Panc1 (cell line): ENCODE measurements at regions not wholly inside any gene's neighbourhood (a gene's known extent, or its start where the extent isn't known, plus 50 kb on each side); places are given as distances from the start of the nearest gene placed in this dataset.

Experiments
- ATAC-seq: fragments of 200-7000 bp; cut with Tn5 transposase; 2 replicates; pipeline ENCODE4 v1.9.1; 2020; ENCODE audit warnings: mild to moderate bottlenecking, moderate library complexity
- BruUV-seq: library from RNA; stranded (reverse); fragments of 400-500 nt; replicated peaks from 2 replicates; lab custom pipeline; 2021; lab: Mats Ljungman, UMichigan
- CTCF ChIA-PET: fragments of 300-600 bp; sonication (Branson Sonifier 250); formaldehyde crosslinking; loops from one replicate; lab custom pipeline; 2022; ENCODE audit warnings: antibody characterized with exemption; lab: Charles Lee
- POLR2A ChIA-PET: fragments of 300-600 bp; sonication (Branson Sonifier 250); formaldehyde crosslinking; loops from one replicate; lab custom pipeline; 2022; ENCODE audit warnings: antibody characterized with exemption; lab: Charles Lee
- DNase-seq: peaks from one replicate; pipeline ENCODE4 v3.0.0-alpha.2; 2010; ENCODE audit warnings: low read depth, low spot score
- H3K27ac ChIP-seq: 2 replicates; pipeline ENCODE4 v1.5.1; 2011; ENCODE audit warnings: mild to moderate bottlenecking, low read length, inconsistent platforms
- H3K27me3 ChIP-seq: fragments of 200-500 bp; sonication (Bioruptor generic); 2 replicates; pipeline ENCODE4 v1.6.0; 2014; ENCODE audit warnings: low read length, inconsistent platforms; ENCODE audit not compliant: control insufficient read depth, insufficient read depth
- H3K36me3 ChIP-seq: fragments of 200-500 bp; sonication (Bioruptor generic); 2 replicates; pipeline ENCODE4 v1.5.1; 2014; ENCODE audit warnings: inconsistent platforms, mild to moderate bottlenecking, low read length, moderate library complexity; ENCODE audit not compliant: control insufficient read depth, insufficient read depth
- H3K4me1 ChIP-seq: 2 replicates; pipeline ENCODE4 v1.5.1; 2011; ENCODE audit warnings: inconsistent platforms, mild to moderate bottlenecking, low read length, moderate library complexity; ENCODE audit not compliant: control insufficient read depth, insufficient read depth
- H3K4me3 ChIP-seq, 2 experiments: 2 replicates each; pipeline ENCODE4 v1.5.1; 2011 to 2012; ENCODE audit warnings: low read depth in 2 of 2, low read length in 2 of 2, mild to moderate bottlenecking in 2 of 2, inconsistent platforms in 1 of 2, moderate library complexity in 1 of 2
- H3K9me3 ChIP-seq: fragments of 200-500 bp; sonication (Bioruptor generic); 2 replicates; pipeline ENCODE4 v1.5.1; 2014; ENCODE audit warnings: low read depth, mild to moderate bottlenecking, inconsistent platforms, low read length, moderate library complexity; ENCODE audit not compliant: control insufficient read depth, insufficient read depth
- CTCF ChIP-seq: fragments of 450-650 bp; IDR thresholded peaks from 2 replicates; pipeline ENCODE4 v1.5.1; 2017; ENCODE audit warnings: mild to moderate bottlenecking
- POLR2AphosphoS5 ChIP-seq: IDR thresholded peaks from 2 replicates; pipeline ENCODE4 v1.6.1; 2012; ENCODE audit warnings: mild to moderate bottlenecking, low read depth, low read length, moderate library complexity
- REST ChIP-seq, 2 experiments: IDR thresholded peaks; 2 replicates each; pipeline ENCODE4 v1.6.1; 2011 to 2012; ENCODE audit warnings: low read depth in 2 of 2, control low read depth in 1 of 2, low read length in 1 of 2, mild to moderate bottlenecking in 1 of 2, moderate library complexity in 1 of 2; ENCODE audit not compliant: insufficient read depth in 1 of 2
- SIN3A ChIP-seq: IDR thresholded peaks from 2 replicates; pipeline ENCODE4 v1.6.1; 2012; ENCODE audit warnings: low read depth, mild to moderate bottlenecking, low read length, moderate library complexity, borderline replicate concordance; ENCODE audit not compliant: insufficient read depth
- TCF7L2 ChIP-seq: IDR thresholded peaks from 2 replicates; pipeline ENCODE4 v1.6.1; 2011; ENCODE audit warnings: mild to moderate bottlenecking, low read depth, low read length, inconsistent platforms
- in situ Hi-C: cut with HindIII; loops from 2 replicates; pipeline ENCODE4 v1.10.0; 2016; ENCODE audit warnings: low sequenced_read_pairs, low pct_unique_long_range_greater_than_20kb
- intact Hi-C: fragments of 100-400 bp; cut with micrococcal nuclease; formaldehyde crosslinking; loops from one replicate; pipeline ENCODE4 v1.10.0; 2022; ENCODE audit not compliant: unreplicated experiment

- POLR2A ChIA-PET: no interaction called here
- H3K4me1 ChIP-seq: no peaks in the 10 kb centered on the region
- H3K27ac ChIP-seq: no peak overlapping the region
- no peak for DNase-seq
- in situ Hi-C loops (no loop called here), intact Hi-C loops (no loop called here)
- CTCF ChIA-PET: no interaction called here
- no peak for ATAC-seq
- peaks cover 8% of the 10 kb centered on the region; the same call in 1 of the 2 replicates for H3K9me3 ChIP-seq
- no peak for TF ChIP-seq SIN3A
- BruUV-seq: no TSS peak
- no peaks in the 10 kb centered on the region for H3K27me3 ChIP-seq
- no peaks in the 10 kb centered on the region for H3K36me3 ChIP-seq
- H3K4me3 ChIP-seq: no peak overlapping the region
These were observed 330.5 kb upstream of the SPANXN1 start for GRCh38 chrX:144916785-144917184.

- TF ChIP-seq REST (IDR thresholded peaks at IDR 0.05; ENCODE audit: insufficient read depth in 1 of 2, low read depth in 2 of 2, low read length in 1 of 2) (no peak), SIN3A (no peak), TCF7L2 (no peak), POLR2AphosphoS5 (no peak), CTCF (no peak)
- no peaks in the 10 kb centered on the region for H3K27me3 ChIP-seq
- ChIA-PET CTCF (no interaction called here), POLR2A (no interaction called here)
- in situ Hi-C loops (no loop called here), intact Hi-C loops (no loop called here)
- H3K4me3 ChIP-seq: no peak overlapping the region
- H3K4me1 ChIP-seq: no peaks in the 10 kb centered on the region
- no TSS peak for BruUV-seq
- H3K9me3 ChIP-seq: peaks cover 8% of the 10 kb centered on the region; the same call in 1 of the 2 replicates
- H3K36me3 ChIP-seq: no peaks in the 10 kb centered on the region
- ATAC-seq (no peak), DNase-seq (no peak)
- H3K27ac ChIP-seq: no peak overlapping the region
These were observed 328.4 kb upstream of the SPANXN1 start for GRCh38 chrX:144918936-144919335.

GRCh38 chrX:144946666-144947065 lies 300.6 kb upstream of the SPANXN1 start:
- ATAC-seq: no peak
- no peaks in the 10 kb centered on the region for H3K4me1 ChIP-seq
- no peaks in the 10 kb centered on the region for H3K27me3 ChIP-seq
- H3K36me3 ChIP-seq: no peaks in the 10 kb centered on the region
- no TSS peak for BruUV-seq
- DNase-seq: no peak
- POLR2A ChIA-PET: no interaction called here
- no peak overlapping the region for H3K27ac ChIP-seq
- H3K9me3 ChIP-seq: no peaks in the 10 kb centered on the region
- H3K4me3 ChIP-seq: no peak overlapping the region
- CTCF ChIA-PET: no interaction called here
- intact Hi-C loops: no loop called here
- TF ChIP-seq TCF7L2: no peak
- no peak for TF ChIP-seq CTCF
- no peak for TF ChIP-seq REST (IDR thresholded peaks at IDR 0.05; ENCODE audit: insufficient read depth in 1 of 2, low read depth in 2 of 2, low read length in 1 of 2)
- no peak for TF ChIP-seq SIN3A
- TF ChIP-seq POLR2AphosphoS5: no peak
- in situ Hi-C loops: no loop called here
